Thyroid gland (tissue), 4 donors: ENCODE measurements at regions not wholly inside any gene's neighbourhood (a gene's known extent, or its start where the extent isn't known, plus 50 kb on each side); places are given as distances from the start of the nearest gene placed in this dataset.
"Not testable (repeated sequence)": the region's sequence is repeated elsewhere in the genome, so short reads cannot be mapped to it uniquely, and the experiment has no call there.

Experiments used
- POLR2A ChIP-seq, 2 donors: fragments of 450-650 bp; IDR thresholded peaks; one replicate each; pipeline ENCODE4 v1.6.1; 2017; ENCODE audit warnings: antibody characterized with exemption in 2 of 2, mild to moderate bottlenecking in 2 of 2, moderate library complexity in 1 of 2
- TF ChIP-seq, protein P1 (sequence below), 6 experiments: fragments of 200-600 bp in 3 of 6; fragments of 450-650 bp in 3 of 6; sonication (generic) in 3 of 6; IDR thresholded peaks; one replicate each; pipeline ENCODE4 v1.5.1; 2016 to 2019; ENCODE audit warnings: antibody characterized with exemption in 6 of 6, mild to moderate bottlenecking in 2 of 6, inconsistent platforms in 1 of 6, moderate library complexity in 1 of 6

DNA sequence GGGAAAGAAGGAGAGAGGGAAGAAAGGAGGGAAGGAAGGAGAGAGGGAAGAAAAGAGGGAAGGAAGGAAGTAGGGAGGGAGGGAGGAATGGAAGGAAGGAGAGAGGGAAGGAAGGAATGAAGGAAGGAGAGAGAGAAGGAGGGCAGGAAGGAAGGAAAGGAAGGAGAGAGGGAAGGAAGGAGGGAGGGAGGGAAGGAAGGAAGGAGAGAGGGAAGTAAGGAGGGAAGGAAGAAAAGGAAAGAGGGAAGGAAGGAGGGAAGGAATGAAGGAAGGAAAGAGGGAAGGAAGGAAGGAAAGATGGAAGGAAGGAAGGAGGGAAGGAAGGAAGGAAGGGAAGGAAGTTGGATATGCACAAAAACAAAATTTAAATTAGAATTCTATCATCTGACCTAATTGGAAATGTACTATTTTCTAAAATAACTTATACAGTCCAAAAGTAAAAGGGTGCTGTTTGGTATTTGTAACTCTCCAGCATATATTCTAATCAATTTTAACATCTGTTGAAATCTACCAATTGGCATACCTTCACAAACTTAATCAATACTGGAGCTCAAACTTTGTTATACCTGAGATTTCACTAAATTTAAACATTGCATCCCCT is 2890.3 kb upstream of the OR11H1 start:
- TF ChIP-seq, protein P1, sequence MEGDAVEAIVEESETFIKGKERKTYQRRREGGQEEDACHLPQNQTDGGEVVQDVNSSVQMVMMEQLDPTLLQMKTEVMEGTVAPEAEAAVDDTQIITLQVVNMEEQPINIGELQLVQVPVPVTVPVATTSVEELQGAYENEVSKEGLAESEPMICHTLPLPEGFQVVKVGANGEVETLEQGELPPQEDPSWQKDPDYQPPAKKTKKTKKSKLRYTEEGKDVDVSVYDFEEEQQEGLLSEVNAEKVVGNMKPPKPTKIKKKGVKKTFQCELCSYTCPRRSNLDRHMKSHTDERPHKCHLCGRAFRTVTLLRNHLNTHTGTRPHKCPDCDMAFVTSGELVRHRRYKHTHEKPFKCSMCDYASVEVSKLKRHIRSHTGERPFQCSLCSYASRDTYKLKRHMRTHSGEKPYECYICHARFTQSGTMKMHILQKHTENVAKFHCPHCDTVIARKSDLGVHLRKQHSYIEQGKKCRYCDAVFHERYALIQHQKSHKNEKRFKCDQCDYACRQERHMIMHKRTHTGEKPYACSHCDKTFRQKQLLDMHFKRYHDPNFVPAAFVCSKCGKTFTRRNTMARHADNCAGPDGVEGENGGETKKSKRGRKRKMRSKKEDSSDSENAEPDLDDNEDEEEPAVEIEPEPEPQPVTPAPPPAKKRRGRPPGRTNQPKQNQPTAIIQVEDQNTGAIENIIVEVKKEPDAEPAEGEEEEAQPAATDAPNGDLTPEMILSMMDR (IDR thresholded peaks at IDR 0.05), result not testable (repeated sequence)
- not testable (repeated sequence) for TF ChIP-seq POLR2A (IDR thresholded peaks at IDR 0.05)
